HepG2 (cell line): ENCODE measurements at regions not wholly inside any gene's neighbourhood (a gene's known extent, or its start where the extent isn't known, plus 50 kb on each side); places are given as distances from the start of the nearest gene placed in this dataset.

ENCODE experiments used
- ATAD3A ChIP-seq: sonication (generic); formaldehyde crosslinking; IDR thresholded peaks from 2 replicates; pipeline ENCODE4 v1.4.0; 2020; ENCODE audit warnings: missing genetic modification reagents
- ATM ChIP-seq: fragments of 450-650 bp; IDR thresholded peaks from 2 replicates; pipeline ENCODE4 v1.7.1; 2017; ENCODE audit warnings: mild to moderate bottlenecking, borderline replicate concordance
- FOXJ3 ChIP-seq: sonication (generic); formaldehyde crosslinking; IDR thresholded peaks from 2 replicates; pipeline ENCODE4 v1.4.0; 2020; ENCODE audit warnings: missing genetic modification reagents, mild to moderate bottlenecking, borderline replicate concordance
- GATAD2A ChIP-seq: IDR thresholded peaks from 2 replicates; pipeline ENCODE4 v1.6.1; 2016
- HIC2 ChIP-seq: sonication (generic); formaldehyde crosslinking; IDR thresholded peaks from 2 replicates; pipeline ENCODE4 v1.9.0; 2022; ENCODE audit warnings: low read depth, missing genetic modification reagents
- HOXA7 ChIP-seq: sonication (generic); formaldehyde crosslinking; IDR thresholded peaks from 2 replicates; pipeline ENCODE4 v1.8.1; 2022; ENCODE audit warnings: mild to moderate bottlenecking, missing genetic modification reagents, moderate library complexity
- NCOR1 ChIP-seq: fragments of 200-600 bp; sonication (generic); IDR thresholded peaks from 2 replicates; pipeline ENCODE4 v1.7.0; 2017; ENCODE audit warnings: antibody characterized with exemption, low read length, borderline replicate concordance
- ZNF687 ChIP-seq: sonication (generic); formaldehyde crosslinking; IDR thresholded peaks from 2 replicates; pipeline ENCODE4 v1.5.1; 2020; ENCODE audit warnings: mild to moderate bottlenecking, missing genetic modification reagents, moderate library complexity

- TF ChIP-seq ATM (no peak), NCOR1 (no peak), HOXA7 (CRISPR knock-in tag) (no peak), HIC2 (no peak), ZNF687 (CRISPR knock-in tag) (no peak), GATAD2A (no peak), FOXJ3 (no peak), ATAD3A (CRISPR knock-in tag) (no peak)
Measured at GRCh38 chr6:80637312-80637711, 530.8 kb downstream of the BCKDHB start.
